ENCODE measurements at regions not wholly inside any gene's neighbourhood (a gene's known extent, or its start where the extent isn't known, plus 50 kb on each side); places are given as distances from the start of the nearest gene placed in this dataset.

DNA sequence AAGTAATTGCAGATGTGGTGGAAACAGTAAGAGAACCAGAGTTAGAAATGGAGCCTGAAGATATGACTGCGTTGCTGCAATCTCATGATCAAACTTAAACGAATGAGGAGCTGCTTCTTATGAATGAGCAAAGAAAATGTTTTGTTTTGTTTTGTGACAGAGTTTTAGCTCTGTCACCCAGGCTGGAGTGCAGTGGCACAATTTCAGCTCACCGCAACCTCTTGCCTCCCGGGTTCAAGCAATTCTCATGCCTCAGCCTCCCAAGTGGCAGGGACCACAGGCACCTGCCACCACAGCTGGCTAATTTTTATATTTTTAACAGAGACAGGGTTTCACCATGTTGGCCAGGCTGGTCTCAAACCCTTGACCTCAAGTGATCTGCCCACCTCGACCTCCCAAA, 53.3 kb upstream of the NFASC start:
- TF ChIP-seq, protein P1, sequence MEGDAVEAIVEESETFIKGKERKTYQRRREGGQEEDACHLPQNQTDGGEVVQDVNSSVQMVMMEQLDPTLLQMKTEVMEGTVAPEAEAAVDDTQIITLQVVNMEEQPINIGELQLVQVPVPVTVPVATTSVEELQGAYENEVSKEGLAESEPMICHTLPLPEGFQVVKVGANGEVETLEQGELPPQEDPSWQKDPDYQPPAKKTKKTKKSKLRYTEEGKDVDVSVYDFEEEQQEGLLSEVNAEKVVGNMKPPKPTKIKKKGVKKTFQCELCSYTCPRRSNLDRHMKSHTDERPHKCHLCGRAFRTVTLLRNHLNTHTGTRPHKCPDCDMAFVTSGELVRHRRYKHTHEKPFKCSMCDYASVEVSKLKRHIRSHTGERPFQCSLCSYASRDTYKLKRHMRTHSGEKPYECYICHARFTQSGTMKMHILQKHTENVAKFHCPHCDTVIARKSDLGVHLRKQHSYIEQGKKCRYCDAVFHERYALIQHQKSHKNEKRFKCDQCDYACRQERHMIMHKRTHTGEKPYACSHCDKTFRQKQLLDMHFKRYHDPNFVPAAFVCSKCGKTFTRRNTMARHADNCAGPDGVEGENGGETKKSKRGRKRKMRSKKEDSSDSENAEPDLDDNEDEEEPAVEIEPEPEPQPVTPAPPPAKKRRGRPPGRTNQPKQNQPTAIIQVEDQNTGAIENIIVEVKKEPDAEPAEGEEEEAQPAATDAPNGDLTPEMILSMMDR (IDR thresholded peaks at IDR 0.05) = no peak
- TF ChIP-seq POLR2A (IDR thresholded peaks at IDR 0.05) (no peak), POLR2AphosphoS5 (IDR thresholded peaks at IDR 0.05) (no peak)
